ENCODE measurements at regions not wholly inside any gene's neighbourhood (a gene's known extent, or its start where the extent isn't known, plus 50 kb on each side); places are given as distances from the start of the nearest gene placed in this dataset.

DNA sequence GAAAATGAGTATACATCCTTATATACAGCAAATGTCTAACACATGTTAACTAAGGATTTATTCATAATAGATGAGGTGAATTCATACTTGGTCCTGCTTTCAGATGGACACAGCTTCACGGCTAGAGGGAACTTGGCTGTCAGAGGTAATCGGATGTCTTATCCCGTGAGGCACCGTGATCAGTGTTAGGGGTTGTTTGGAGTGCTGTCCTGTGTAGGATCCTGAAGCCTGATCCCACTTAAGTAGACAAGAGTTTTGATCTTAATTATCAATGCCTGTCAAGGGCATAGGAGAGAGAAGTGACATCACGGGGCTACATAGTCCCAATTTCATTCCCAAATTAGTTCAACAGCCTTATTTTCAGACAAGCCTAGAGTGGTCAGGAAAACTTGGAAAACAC is 204.6 kb downstream of the RNF144A start:
- H3K9me3 ChIP-seq (ENCODE audit: control insufficient read depth in 4 of 4, low read length in 3 of 4): no peaks in the 10 kb centered on the region
- DNase-seq (ENCODE audit: low spot score): no peak
- no peak overlapping the region for H3K9ac ChIP-seq (ENCODE audit: low read depth in 1 of 2, low read length in 2 of 2)
- no peaks in the 10 kb centered on the region for H3K4me1 ChIP-seq (ENCODE audit: control insufficient read depth in 4 of 4, insufficient read depth in 4 of 4, low read length in 3 of 4)
- no peak overlapping the region for H3K27ac ChIP-seq (ENCODE audit: low read depth in 1 of 2, low read length in 2 of 2)
- peaks cover 0 to 4% (median 0%) of the 10 kb centered on the region in 4 donors for H3K27me3 ChIP-seq (ENCODE audit: control insufficient read depth in 4 of 4, insufficient read depth in 4 of 4, low read length in 3 of 4)
- no peak overlapping the region for H3K4me3 ChIP-seq (ENCODE audit: low read depth in 1 of 3, low read length in 3 of 3)
- WGBS: 96% methylated on average over 5 of the region's 5 CpGs
- TF ChIP-seq JUND (IDR thresholded peaks at IDR 0.05) (no peak), TAF1 (conservative IDR thresholded peaks at IDR 0.05) (no peak), HNF4G (IDR thresholded peaks at IDR 0.05) (no peak), FOXA1 (IDR thresholded peaks at IDR 0.05) (no peak), YY1 (IDR thresholded peaks at IDR 0.05) (no peak), NR2F2 (IDR thresholded peaks at IDR 0.05) (no peak), RAD21 (IDR thresholded peaks at IDR 0.05) (no peak), GABPA (IDR thresholded peaks at IDR 0.05 in 1 of 2, conservative IDR thresholded peaks at IDR 0.05 in 1 of 2) (no peak), RXRA (IDR thresholded peaks at IDR 0.05) (no peak), HNF4A (conservative IDR thresholded peaks at IDR 0.05) (no peak), SP1 (IDR thresholded peaks at IDR 0.05) (no peak), EGR1 (IDR thresholded peaks at IDR 0.05; ENCODE audit: low read depth in 2 of 2) (no peak)
- TF ChIP-seq, protein P1, sequence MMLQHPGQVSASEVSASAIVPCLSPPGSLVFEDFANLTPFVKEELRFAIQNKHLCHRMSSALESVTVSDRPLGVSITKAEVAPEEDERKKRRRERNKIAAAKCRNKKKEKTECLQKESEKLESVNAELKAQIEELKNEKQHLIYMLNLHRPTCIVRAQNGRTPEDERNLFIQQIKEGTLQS (IDR thresholded peaks at IDR 0.05): no peak
- TF ChIP-seq, protein P2, sequence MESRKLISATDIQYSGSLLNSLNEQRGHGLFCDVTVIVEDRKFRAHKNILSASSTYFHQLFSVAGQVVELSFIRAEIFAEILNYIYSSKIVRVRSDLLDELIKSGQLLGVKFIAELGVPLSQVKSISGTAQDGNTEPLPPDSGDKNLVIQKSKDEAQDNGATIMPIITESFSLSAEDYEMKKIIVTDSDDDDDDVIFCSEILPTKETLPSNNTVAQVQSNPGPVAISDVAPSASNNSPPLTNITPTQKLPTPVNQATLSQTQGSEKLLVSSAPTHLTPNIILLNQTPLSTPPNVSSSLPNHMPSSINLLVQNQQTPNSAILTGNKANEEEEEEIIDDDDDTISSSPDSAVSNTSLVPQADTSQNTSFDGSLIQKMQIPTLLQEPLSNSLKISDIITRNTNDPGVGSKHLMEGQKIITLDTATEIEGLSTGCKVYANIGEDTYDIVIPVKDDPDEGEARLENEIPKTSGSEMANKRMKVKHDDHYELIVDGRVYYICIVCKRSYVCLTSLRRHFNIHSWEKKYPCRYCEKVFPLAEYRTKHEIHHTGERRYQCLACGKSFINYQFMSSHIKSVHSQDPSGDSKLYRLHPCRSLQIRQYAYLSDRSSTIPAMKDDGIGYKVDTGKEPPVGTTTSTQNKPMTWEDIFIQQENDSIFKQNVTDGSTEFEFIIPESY (IDR thresholded peaks at IDR 0.05): no peak
- TF ChIP-seq, protein P3, sequence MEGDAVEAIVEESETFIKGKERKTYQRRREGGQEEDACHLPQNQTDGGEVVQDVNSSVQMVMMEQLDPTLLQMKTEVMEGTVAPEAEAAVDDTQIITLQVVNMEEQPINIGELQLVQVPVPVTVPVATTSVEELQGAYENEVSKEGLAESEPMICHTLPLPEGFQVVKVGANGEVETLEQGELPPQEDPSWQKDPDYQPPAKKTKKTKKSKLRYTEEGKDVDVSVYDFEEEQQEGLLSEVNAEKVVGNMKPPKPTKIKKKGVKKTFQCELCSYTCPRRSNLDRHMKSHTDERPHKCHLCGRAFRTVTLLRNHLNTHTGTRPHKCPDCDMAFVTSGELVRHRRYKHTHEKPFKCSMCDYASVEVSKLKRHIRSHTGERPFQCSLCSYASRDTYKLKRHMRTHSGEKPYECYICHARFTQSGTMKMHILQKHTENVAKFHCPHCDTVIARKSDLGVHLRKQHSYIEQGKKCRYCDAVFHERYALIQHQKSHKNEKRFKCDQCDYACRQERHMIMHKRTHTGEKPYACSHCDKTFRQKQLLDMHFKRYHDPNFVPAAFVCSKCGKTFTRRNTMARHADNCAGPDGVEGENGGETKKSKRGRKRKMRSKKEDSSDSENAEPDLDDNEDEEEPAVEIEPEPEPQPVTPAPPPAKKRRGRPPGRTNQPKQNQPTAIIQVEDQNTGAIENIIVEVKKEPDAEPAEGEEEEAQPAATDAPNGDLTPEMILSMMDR (IDR thresholded peaks at IDR 0.05; ENCODE audit: low read depth, low read length, missing input control): no peak
- TF ChIP-seq, protein P4, sequence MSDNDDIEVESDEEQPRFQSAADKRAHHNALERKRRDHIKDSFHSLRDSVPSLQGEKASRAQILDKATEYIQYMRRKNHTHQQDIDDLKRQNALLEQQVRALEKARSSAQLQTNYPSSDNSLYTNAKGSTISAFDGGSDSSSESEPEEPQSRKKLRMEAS (IDR thresholded peaks at IDR 0.05): no peak
- TF ChIP-seq, protein P5, sequence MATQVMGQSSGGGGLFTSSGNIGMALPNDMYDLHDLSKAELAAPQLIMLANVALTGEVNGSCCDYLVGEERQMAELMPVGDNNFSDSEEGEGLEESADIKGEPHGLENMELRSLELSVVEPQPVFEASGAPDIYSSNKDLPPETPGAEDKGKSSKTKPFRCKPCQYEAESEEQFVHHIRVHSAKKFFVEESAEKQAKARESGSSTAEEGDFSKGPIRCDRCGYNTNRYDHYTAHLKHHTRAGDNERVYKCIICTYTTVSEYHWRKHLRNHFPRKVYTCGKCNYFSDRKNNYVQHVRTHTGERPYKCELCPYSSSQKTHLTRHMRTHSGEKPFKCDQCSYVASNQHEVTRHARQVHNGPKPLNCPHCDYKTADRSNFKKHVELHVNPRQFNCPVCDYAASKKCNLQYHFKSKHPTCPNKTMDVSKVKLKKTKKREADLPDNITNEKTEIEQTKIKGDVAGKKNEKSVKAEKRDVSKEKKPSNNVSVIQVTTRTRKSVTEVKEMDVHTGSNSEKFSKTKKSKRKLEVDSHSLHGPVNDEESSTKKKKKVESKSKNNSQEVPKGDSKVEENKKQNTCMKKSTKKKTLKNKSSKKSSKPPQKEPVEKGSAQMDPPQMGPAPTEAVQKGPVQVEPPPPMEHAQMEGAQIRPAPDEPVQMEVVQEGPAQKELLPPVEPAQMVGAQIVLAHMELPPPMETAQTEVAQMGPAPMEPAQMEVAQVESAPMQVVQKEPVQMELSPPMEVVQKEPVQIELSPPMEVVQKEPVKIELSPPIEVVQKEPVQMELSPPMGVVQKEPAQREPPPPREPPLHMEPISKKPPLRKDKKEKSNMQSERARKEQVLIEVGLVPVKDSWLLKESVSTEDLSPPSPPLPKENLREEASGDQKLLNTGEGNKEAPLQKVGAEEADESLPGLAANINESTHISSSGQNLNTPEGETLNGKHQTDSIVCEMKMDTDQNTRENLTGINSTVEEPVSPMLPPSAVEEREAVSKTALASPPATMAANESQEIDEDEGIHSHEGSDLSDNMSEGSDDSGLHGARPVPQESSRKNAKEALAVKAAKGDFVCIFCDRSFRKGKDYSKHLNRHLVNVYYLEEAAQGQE (IDR thresholded peaks at IDR 0.05): no peak
- H3K36me3 ChIP-seq (ENCODE audit: control insufficient read depth in 4 of 4, insufficient read depth in 3 of 4, low read depth in 1 of 4, low read length in 3 of 4): no peaks in the 10 kb centered on the region

DNA sequence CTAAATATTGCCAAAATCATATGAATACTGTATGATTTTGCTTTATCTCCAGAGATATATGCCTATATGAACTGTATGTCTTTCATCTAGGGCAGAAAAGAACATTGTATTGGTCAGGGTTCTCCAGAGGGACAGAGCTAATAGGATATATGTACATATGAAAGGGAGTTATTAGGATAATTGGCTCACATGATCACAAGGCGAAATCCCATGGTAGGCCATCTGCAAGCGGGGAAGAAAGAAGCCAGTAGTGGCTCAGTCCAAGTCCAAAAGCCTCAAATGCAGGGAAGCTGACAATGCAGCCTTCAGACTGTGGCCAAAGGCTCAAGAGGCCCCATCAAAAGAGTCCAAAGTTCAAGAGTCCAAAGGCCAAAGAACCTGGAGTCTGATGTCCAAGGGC is 209.9 kb downstream of the RNF144A start:
- no peak for DNase-seq (ENCODE audit: low spot score)
- H3K9me3 ChIP-seq (ENCODE audit: control insufficient read depth in 4 of 4, low read length in 3 of 4): no peaks in the 10 kb centered on the region
- no peaks in the 10 kb centered on the region for H3K4me1 ChIP-seq (ENCODE audit: control insufficient read depth in 4 of 4, insufficient read depth in 4 of 4, low read length in 3 of 4)
- 98% methylated on average over 2 of the region's 2 CpGs for WGBS
- H3K4me3 ChIP-seq (ENCODE audit: low read depth in 1 of 3, low read length in 3 of 3): no peak overlapping the region
- no peaks in the 10 kb centered on the region for H3K36me3 ChIP-seq (ENCODE audit: control insufficient read depth in 4 of 4, insufficient read depth in 3 of 4, low read depth in 1 of 4, low read length in 3 of 4)
- no peak overlapping the region for H3K9ac ChIP-seq (ENCODE audit: low read depth in 1 of 2, low read length in 2 of 2)
- no peaks in the 10 kb centered on the region for H3K27me3 ChIP-seq (ENCODE audit: control insufficient read depth in 4 of 4, insufficient read depth in 4 of 4, low read length in 3 of 4)
- H3K27ac ChIP-seq (ENCODE audit: low read depth in 1 of 2, low read length in 2 of 2): no peak overlapping the region
- TF ChIP-seq HNF4G (IDR thresholded peaks at IDR 0.05) (no peak), NR2F2 (IDR thresholded peaks at IDR 0.05) (no peak), GABPA (IDR thresholded peaks at IDR 0.05 in 1 of 2, conservative IDR thresholded peaks at IDR 0.05 in 1 of 2) (no peak), FOXA2 (IDR thresholded peaks at IDR 0.05) (no peak), EGR1 (IDR thresholded peaks at IDR 0.05; ENCODE audit: low read depth in 2 of 2) (no peak), RXRA (IDR thresholded peaks at IDR 0.05) (no peak)
- TF ChIP-seq, protein P2 (IDR thresholded peaks at IDR 0.05): no peak
- TF ChIP-seq, protein P3 (IDR thresholded peaks at IDR 0.05; ENCODE audit: low read depth, low read length, missing input control): no peak
- TF ChIP-seq, protein P1 (IDR thresholded peaks at IDR 0.05): no peak
- TF ChIP-seq, protein P4 (IDR thresholded peaks at IDR 0.05): no peak
